Endothelial cell of umbilical vein (primary cell): ENCODE measurements at regions not wholly inside any gene's neighbourhood (a gene's known extent, or its start where the extent isn't known, plus 50 kb on each side); places are given as distances from the start of the nearest gene placed in this dataset.

Source experiments
- BruUV-seq: library from RNA; stranded (reverse); fragments of 400-500 nt; replicated peaks from 2 replicates; lab custom pipeline; 2021; lab: Mats Ljungman, UMichigan
- CTCF ChIA-PET: fragments of 300-600, 350-600 bp; sonication (Branson Sonifier 250); formaldehyde crosslinking; loops from one replicate; lab custom pipeline; 2021; ENCODE audit warnings: antibody characterized with exemption, inconsistent platforms; lab: Charles Lee
- POLR2A ChIA-PET: fragments of 300-600, 350-600 bp; sonication (Branson Sonifier 250); formaldehyde crosslinking; loops from one replicate; lab custom pipeline; 2021; ENCODE audit warnings: antibody characterized with exemption, inconsistent platforms; lab: Charles Lee
- DNase-seq: peaks from one replicate; pipeline ENCODE4 v3.0.0-alpha.2; 2011; ENCODE audit warnings: low read depth, low spot score
- FAIRE-seq: peaks from 2 replicates; lab custom pipeline; 2011; peaks lifted over from hg19 to GRCh38; lab: Jason Lieb, UNC
- H2AFZ ChIP-seq: 2 replicates; pipeline ENCODE4 v1.6.0; 2012; ENCODE audit warnings: low read depth, low read length, control low read depth, inconsistent platforms
- H3K27ac ChIP-seq: 2 replicates; pipeline ENCODE4 v1.5.1; 2011; ENCODE audit warnings: low read depth, mild to moderate bottlenecking, control low read depth, low read length, moderate library complexity; ENCODE audit not compliant: insufficient read depth
- H3K27me3 ChIP-seq, 2 experiments: 2 replicates each; pipeline versions ENCODE4 v1.6.0 to v1.6.1; 2011; ENCODE audit warnings: low read length in 2 of 2, mixed read lengths in 1 of 2; ENCODE audit not compliant: control insufficient read depth in 2 of 2, insufficient read depth in 2 of 2
- H3K36me3 ChIP-seq, 2 experiments: 2 replicates in 1 of 2; 3 replicates in 1 of 2; pipeline ENCODE4 v1.5.1; 2011; ENCODE audit warnings: low read length in 2 of 2, mild to moderate bottlenecking in 1 of 2, moderate library complexity in 1 of 2; ENCODE audit not compliant: control insufficient read depth in 2 of 2, insufficient read depth in 2 of 2; ENCODE audit errors: extremely low read depth in 1 of 2
- H3K4me1 ChIP-seq: 3 replicates; pipeline ENCODE4 v1.5.1; 2011; ENCODE audit warnings: mild to moderate bottlenecking, low read length; ENCODE audit not compliant: control insufficient read depth, insufficient read depth; ENCODE audit errors: extremely low read depth
- H3K4me2 ChIP-seq: 2 replicates; pipeline ENCODE4 v1.6.1; 2011; ENCODE audit warnings: low read length, control low read depth, mixed read lengths; ENCODE audit not compliant: insufficient read depth
- H3K4me3 ChIP-seq, 3 experiments: fragments of 200-600 bp in 1 of 3; sonication (generic), shearing (Covaris generic) in 1 of 3; replicated peaks in 1 of 3; 2 replicates each; pipeline ENCODE4 v1.5.1; 2011 to 2016; ENCODE audit warnings: control low read depth in 3 of 3, low read length in 3 of 3, mild to moderate bottlenecking in 2 of 3, inconsistent platforms in 1 of 3, low read depth in 1 of 3, moderate library complexity in 1 of 3; ENCODE audit not compliant: insufficient read depth in 1 of 3
- H3K79me2 ChIP-seq: 2 replicates; pipeline ENCODE4 v1.6.0; 2012; ENCODE audit warnings: low read length, inconsistent platforms; ENCODE audit not compliant: control insufficient read depth, insufficient read depth
- H3K9ac ChIP-seq: replicated peaks from 2 replicates; pipeline ENCODE3; 2011; ENCODE audit warnings: low read length, control low read depth; ENCODE audit not compliant: insufficient read depth; ENCODE audit errors: extremely low read depth
- H3K9me1 ChIP-seq: replicated peaks from 3 replicates; pipeline ENCODE4 v1.6.0; 2011; ENCODE audit warnings: mild to moderate bottlenecking, low read length; ENCODE audit not compliant: control insufficient read depth, insufficient read depth; ENCODE audit errors: extremely low read depth
- H3K9me3 ChIP-seq: replicated peaks from 2 replicates; pipeline ENCODE4 v1.5.1; 2012; ENCODE audit warnings: low read length, inconsistent platforms; ENCODE audit not compliant: control insufficient read depth, insufficient read depth
- H4K20me1 ChIP-seq: replicated peaks from 2 replicates; pipeline ENCODE3; 2011; ENCODE audit warnings: mild to moderate bottlenecking, low read length; ENCODE audit not compliant: control insufficient read depth, insufficient read depth; ENCODE audit errors: extremely low read depth
- CTCF ChIP-seq, 2 donors: IDR thresholded peaks; 1 replicate in 1 of 2; 2 replicates in 1 of 2; pipeline ENCODE4 v1.5.1; 2011; ENCODE audit warnings: low read length in 2 of 2, mild to moderate bottlenecking in 2 of 2, moderate library complexity in 2 of 2, control low read depth in 1 of 2, inconsistent platforms in 1 of 2, low read depth in 1 of 2; ENCODE audit not compliant: insufficient read depth in 1 of 2; ENCODE audit errors: extremely low read depth in 1 of 2
- GATA2 ChIP-seq: IDR thresholded peaks from 2 replicates; pipeline ENCODE4 v1.7.0; 2011; ENCODE audit warnings: low read depth, mild to moderate bottlenecking, moderate library complexity, mixed read lengths, low read length; ENCODE audit not compliant: insufficient read length, insufficient read depth
- JUN ChIP-seq: IDR thresholded peaks from 2 replicates; pipeline ENCODE4 v1.6.1; 2011; ENCODE audit warnings: borderline replicate concordance, low read depth; ENCODE audit not compliant: insufficient read length, insufficient read depth
- MAX ChIP-seq: IDR thresholded peaks from 2 replicates; pipeline ENCODE4 v1.6.1; 2011; ENCODE audit not compliant: insufficient read depth, insufficient read length
- dilution Hi-C: fragments of 300-500 bp; cut with MboI; formaldehyde crosslinking; loops from one replicate; pipeline ENCODE4 v1.15.0; 2019; ENCODE audit warnings: low sequenced_read_pairs; ENCODE audit not compliant: extremely low pct_ligation_motif_present
- intact Hi-C: fragments of 100-400 bp; cut with micrococcal nuclease; formaldehyde crosslinking; loops from one replicate; pipeline ENCODE4 v1.10.0; 2022

GRCh38 chr18:62634979-62635630, 80.2 kb upstream of the PHLPP1 start:
- H3K79me2 ChIP-seq, result no peaks in the 10 kb centered on the region
- H3K4me1 ChIP-seq, result no peaks in the 10 kb centered on the region
- H3K9ac ChIP-seq, result no peak overlapping the region
- H3K36me3 ChIP-seq, result no peaks in the 10 kb centered on the region
- ChIA-PET CTCF (interaction anchor here (1.4 kb wide), 1 partner anchor 15 kb away, joined by 4 read pairs; no protein-coding TSS in a partner anchor), POLR2A (interaction anchor here (0.5 kb wide), 1 partner anchor 14 kb away, joined by 3 read pairs; no protein-coding TSS in a partner anchor)
- H3K4me2 ChIP-seq, result no peak overlapping the region
- BruUV-seq, result no TSS peak
- no peak overlapping the region for H3K4me3 ChIP-seq
- H3K27ac ChIP-seq, result no peak overlapping the region
- TF ChIP-seq GATA2, result peak; percentile 18
- no peak for TF ChIP-seq CTCF (IDR thresholded peaks at IDR 0.05; ENCODE audit: extremely low read depth in 1 of 2, insufficient read depth in 1 of 2, low read depth in 1 of 2, low read length in 2 of 2)
- no peak for TF ChIP-seq MAX
- no peaks in the 10 kb centered on the region for H3K9me3 ChIP-seq
- no peak overlapping the region for H2AFZ ChIP-seq
- no peaks in the 10 kb centered on the region for H4K20me1 ChIP-seq
- dilution Hi-C loops, result no loop called here
- H3K9me1 ChIP-seq, result no peaks in the 10 kb centered on the region
- FAIRE-seq, result no peak
- intact Hi-C loops, result no loop called here
- no peak for DNase-seq
- H3K27me3 ChIP-seq, result peaks cover 3 to 11% of the 10 kb centered on the region in 2 experiments

GRCh38 chr18:62637403-62637802, 77.9 kb upstream of the PHLPP1 start:
- CTCF ChIA-PET, result interaction anchor here (0.6 to 3.3 kb wide), 6 partner anchors 22 to 347 kb away, joined by 4 to 67 read pairs (median 5); no protein-coding TSS in a partner anchor
- H3K27ac ChIP-seq, result no peak overlapping the region
- DNase-seq, result no peak
- no peak overlapping the region for H3K9ac ChIP-seq
- H3K9me3 ChIP-seq, result no peaks in the 10 kb centered on the region
- intact Hi-C loops (loop anchor here (1.0 kb wide), 1 partner anchor 326 kb away; no protein-coding TSS in a partner anchor), dilution Hi-C loops (no loop called here)
- H4K20me1 ChIP-seq, result no peaks in the 10 kb centered on the region
- H3K4me1 ChIP-seq, result no peaks in the 10 kb centered on the region
- no peaks in the 10 kb centered on the region for H3K79me2 ChIP-seq
- H3K4me3 ChIP-seq, result no peak overlapping the region
- FAIRE-seq, result no peak
- POLR2A ChIA-PET, result no interaction called here
- no peaks in the 10 kb centered on the region for H3K36me3 ChIP-seq
- no peak overlapping the region for H2AFZ ChIP-seq
- H3K4me2 ChIP-seq, result no peak overlapping the region
- H3K9me1 ChIP-seq, result no peaks in the 10 kb centered on the region
- BruUV-seq, result no TSS peak
- peaks cover 3 to 11% of the 10 kb centered on the region in 2 experiments for H3K27me3 ChIP-seq
- TF ChIP-seq JUN, result no peak
- no peak for TF ChIP-seq MAX
